ENCODE measurements at regions not wholly inside any gene's neighbourhood (a gene's known extent, or its start where the extent isn't known, plus 50 kb on each side); places are given as distances from the start of the nearest gene placed in this dataset.

DNA sequence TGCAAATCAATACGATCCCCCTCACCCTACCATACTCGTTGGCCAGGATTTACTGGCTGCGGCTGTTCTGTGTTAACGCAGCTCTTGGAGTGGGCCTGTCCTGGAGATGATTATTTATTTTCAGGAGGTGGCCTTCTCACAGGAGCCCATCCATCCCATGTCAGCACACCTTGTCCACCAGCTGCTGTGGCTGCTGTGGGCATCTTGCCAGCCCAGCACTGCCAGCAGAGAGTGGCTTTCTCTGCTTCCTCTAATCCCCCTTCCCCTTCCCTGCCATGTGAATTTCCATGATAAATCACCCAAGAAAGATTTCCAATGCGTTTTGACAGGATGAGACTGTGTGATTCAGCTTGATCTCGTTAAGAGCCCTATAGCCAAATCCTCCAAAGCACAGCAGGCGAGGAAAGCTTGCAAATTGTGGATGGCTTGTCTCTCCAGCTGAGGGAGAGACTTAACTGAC is 309.1 kb upstream of the C11orf87 start:
- TF ChIP-seq, protein P1, sequence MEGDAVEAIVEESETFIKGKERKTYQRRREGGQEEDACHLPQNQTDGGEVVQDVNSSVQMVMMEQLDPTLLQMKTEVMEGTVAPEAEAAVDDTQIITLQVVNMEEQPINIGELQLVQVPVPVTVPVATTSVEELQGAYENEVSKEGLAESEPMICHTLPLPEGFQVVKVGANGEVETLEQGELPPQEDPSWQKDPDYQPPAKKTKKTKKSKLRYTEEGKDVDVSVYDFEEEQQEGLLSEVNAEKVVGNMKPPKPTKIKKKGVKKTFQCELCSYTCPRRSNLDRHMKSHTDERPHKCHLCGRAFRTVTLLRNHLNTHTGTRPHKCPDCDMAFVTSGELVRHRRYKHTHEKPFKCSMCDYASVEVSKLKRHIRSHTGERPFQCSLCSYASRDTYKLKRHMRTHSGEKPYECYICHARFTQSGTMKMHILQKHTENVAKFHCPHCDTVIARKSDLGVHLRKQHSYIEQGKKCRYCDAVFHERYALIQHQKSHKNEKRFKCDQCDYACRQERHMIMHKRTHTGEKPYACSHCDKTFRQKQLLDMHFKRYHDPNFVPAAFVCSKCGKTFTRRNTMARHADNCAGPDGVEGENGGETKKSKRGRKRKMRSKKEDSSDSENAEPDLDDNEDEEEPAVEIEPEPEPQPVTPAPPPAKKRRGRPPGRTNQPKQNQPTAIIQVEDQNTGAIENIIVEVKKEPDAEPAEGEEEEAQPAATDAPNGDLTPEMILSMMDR (IDR thresholded peaks at IDR 0.05; ENCODE audit: insufficient read depth, low read depth, low read length, missing control alignments): no peak
- no peak overlapping the region for H3K4me3 ChIP-seq (ENCODE audit: low read length)
- DNase-seq (ENCODE audit: low read depth): no peak

DNA sequence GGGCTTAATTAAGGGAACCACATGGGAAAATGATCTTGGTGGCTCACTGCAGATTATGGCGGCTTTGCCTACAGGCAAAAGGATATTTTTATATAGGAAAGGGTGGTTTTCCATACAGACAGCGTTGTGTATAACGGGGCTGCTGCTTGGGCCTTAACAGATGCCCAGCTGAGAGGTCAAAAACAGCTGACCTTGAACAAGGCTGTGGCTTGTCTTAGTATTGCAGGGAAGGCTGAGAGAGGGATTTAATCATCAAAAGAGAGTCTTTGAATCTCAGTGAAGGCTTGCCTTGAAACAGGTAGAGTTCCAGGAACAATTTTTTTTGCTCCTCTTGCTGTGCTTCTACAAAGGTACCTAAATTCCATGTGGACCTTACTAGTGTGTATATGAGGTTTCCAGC is 301.6 kb upstream of the C11orf87 start:
- TF ChIP-seq, protein P1 (IDR thresholded peaks at IDR 0.05; ENCODE audit: insufficient read depth, low read depth, low read length, missing control alignments): no peak
- no peak for DNase-seq (ENCODE audit: low read depth)
- no peak overlapping the region for H3K4me3 ChIP-seq (ENCODE audit: low read length)

DNA sequence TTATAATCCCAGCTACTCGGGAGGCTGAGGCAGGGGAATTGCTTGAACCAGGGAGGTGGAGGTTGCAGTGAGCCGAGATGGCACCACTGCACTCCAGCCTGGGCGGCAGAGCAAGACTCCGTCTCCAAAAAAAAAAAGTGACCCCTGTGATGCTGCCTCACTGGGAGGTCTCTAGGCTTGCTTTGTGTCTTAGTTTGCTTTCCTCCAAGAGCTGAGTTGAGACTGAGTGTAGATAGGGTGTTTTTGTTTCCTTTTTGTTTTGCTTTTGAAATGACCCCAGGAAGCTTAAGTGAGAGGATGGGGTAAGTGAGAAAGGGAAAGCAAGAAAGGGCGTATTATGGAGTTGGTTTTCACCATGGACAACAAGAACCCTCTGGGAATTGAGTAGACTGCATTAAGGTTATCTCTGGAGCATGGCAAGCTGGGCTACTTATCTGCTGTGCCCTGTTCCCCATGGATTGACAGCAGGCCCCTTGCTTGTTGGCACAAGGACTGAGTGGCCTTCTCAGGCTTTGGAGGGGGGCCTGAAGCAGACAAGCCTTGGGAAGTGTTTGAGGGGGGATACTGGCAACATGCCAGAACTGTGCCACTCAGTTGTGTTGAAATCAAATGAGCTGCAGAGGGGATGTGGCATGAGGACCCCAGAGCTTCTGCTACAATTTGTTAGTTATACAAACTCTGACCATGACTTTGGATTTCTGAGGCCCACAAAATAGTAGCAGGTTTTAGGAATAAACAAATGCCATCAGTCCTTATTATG is 300.6 kb upstream of the C11orf87 start:
- no peak for DNase-seq (ENCODE audit: low read depth)
- no peak overlapping the region for H3K4me3 ChIP-seq (ENCODE audit: low read length)
- TF ChIP-seq, protein P1 (IDR thresholded peaks at IDR 0.05; ENCODE audit: insufficient read depth, low read depth, low read length, missing control alignments): no peak

DNA sequence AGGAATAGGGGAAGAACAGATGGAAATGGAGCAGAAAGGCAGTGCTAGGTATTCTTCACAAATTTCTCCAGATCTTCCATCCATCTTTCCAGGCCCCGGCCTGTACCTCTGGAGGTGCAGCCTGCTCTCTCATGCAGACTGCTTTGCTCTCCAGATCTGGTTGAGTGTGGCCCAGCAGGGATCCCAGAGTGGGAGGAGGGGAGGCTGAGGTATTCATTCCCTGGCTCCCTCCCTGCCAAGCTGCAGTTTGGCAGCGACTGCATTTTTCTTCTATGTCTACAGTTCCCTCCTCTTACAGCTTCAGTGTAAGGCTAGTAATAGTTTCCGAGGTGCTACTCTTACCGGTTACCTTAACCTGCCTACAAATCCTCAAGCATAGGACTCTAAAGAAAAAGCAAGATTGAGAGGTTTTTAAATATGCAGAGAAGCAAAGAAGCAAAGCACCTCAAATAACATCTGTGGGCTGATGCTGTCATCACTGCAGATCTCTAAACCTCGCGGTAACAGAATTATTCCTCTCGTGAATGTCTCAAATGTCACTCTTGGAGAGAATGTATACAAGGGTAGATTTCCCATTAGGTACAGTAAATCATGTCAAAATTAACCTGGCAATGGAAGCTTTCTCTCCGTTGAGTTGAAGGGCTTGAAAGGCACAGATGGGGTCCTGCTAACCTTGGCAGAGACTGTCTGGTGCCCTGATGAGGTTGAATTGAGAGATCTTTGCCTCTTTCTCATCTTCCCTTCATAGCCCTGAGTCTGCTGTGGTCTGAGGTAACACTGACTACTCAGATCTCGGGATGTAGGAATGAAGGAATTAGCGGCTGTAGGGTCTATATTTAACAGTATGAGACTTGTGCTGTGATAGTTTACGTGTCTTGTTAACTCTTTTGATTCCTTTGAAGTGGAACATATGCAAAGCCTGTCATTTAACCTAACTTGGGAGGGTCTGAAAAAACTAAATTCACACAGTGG is 297.9 kb upstream of the C11orf87 start:
- TF ChIP-seq, protein P1 (IDR thresholded peaks at IDR 0.05; ENCODE audit: insufficient read depth, low read depth, low read length, missing control alignments): no peak
- H3K4me3 ChIP-seq (ENCODE audit: low read length): no peak overlapping the region
- DNase-seq (ENCODE audit: low read depth): no peak

- no peak for DNase-seq (ENCODE audit: low read depth)
- TF ChIP-seq, protein P1 (IDR thresholded peaks at IDR 0.05; ENCODE audit: insufficient read depth, low read depth, low read length, missing control alignments): no peak
- no peak overlapping the region for H3K4me3 ChIP-seq (ENCODE audit: low read length)
These were observed 291.1 kb upstream of the C11orf87 start for GRCh38 chr11:109130910-109131309.

GRCh38 chr11:109132539-109132938 is 289.5 kb upstream of the C11orf87 start:
- TF ChIP-seq, protein P1 (IDR thresholded peaks at IDR 0.05; ENCODE audit: insufficient read depth, low read depth, low read length, missing control alignments): no peak
- H3K4me3 ChIP-seq (ENCODE audit: low read length): no peak overlapping the region
- peak; percentile 57 for DNase-seq (ENCODE audit: low read depth)
